ENCODE measurements at regions not wholly inside any gene's neighbourhood (a gene's known extent, or its start where the extent isn't known, plus 50 kb on each side); places are given as distances from the start of the nearest gene placed in this dataset.
"Not testable (repeated sequence)": the region's sequence is repeated elsewhere in the genome, so short reads cannot be mapped to it uniquely, and the experiment has no call there.

DNA sequence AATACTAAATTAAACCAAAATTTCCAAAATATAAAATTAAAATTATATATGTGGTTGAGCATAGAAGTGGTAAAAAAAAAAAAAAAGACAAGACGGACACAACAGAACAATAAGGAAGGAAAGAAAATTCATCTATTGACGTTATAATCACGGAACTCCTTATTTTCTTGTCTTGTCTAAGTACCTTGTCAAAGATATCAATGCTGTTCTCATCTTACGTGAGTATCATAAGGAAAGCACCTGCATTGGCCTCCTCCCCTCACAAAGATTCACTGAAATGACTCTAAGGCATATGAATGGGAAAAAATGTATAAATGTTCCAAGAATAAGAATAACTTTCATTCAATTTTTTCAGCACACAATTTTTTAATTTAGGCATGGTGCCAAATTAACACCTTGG is 135.4 kb downstream of the PPP1R3A start:
- DNase-seq (ENCODE audit: low read depth), result no peak

DNA sequence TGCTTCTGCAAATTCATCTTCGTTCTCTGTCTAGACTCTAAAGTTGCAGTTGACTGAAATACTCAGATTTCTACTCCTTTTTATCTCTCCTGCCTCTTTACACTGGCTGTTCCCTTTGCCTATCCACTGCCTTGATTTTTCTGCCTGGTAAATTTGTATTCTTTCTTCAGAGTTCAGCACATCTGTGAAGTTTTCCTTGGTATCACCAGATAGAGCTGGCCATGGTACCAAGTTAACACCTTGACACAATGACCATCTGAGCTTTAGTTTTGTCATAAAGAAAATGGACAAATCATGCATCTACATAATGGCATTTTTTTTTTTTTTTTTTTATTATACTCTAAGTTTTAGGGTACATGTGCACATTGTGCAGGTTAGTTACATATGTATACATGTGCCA is 143.0 kb downstream of the PPP1R3A start:
- no peak for DNase-seq (ENCODE audit: low read depth)

DNA sequence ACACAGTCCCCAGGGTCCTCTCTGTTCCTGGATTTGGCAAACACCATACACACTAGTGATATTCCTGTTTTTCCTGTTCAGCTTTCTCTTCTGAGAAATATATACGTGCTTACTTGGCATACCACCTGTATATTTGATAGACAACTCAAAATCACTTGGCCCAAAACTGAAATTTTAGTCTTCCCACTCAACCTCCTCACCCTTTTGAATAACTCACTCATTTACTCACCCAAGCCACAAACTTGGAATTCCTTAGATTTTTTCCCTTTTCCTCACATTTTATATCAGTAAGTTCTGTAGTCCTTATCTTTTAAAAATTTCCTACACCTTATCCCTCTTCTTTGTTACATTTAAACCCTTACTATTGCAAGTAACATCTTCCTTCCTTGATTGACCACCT is 143.4 kb downstream of the PPP1R3A start:
- DNase-seq (ENCODE audit: low read depth), result no peak

DNA sequence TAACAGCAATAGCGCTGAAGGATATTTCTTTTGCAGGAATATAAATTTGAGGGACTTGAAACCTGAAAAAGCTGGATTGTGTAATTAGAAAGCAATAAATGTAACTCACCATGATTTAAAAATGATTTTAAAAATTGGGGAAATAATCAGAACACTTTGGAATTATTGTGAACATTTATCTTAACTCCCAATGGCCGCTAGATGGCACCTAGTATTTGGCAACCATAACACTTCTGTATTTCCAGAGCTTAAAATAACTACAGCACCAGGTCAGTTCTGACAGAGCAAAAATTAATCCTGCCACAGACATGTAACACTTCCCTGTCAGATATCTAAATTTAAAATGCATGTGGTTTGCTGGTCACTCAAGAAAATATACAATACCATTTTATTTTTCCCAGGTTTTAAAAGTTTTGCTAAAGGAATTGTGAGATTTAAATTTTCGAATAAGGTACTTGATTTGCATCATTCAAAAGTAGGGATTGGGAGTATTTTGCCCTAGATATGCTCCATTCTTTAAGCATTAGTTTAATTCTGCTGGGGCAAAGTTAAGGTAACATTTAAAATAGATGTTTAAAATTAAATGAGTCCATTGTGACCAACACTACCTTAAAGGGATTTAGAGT is 144.5 kb downstream of the PPP1R3A start:
- DNase-seq (ENCODE audit: low read depth), result no peak

DNA sequence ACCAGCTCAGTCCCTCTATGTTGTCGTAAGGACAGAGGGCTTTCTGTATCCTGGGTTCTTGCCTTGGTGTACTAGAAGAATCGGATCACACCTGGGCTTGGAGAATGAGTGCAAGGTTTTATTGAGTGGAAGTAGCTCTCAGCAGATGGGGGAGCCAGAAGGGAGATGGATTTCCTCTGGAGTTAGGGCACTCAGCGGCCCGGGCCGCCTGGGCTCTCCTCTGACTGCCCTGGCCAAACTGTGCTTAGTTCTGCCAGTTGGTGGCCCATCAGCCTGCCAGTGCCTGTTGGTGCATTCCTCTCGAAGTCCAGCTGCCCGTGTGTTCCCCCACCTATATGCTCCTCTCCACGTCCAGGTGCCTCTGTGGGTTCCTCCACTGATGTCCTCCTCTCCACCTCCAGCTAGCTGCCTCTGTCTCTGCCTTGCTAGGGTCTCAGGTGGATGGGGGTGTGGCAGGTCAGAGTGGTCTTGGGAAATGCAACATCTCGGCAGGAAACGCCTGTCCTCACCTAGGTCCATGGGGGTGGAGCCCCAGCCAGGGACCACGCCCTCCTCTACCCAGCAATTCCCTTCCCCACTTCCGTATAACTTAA is 148.6 kb downstream of the PPP1R3A start:
- no peak for DNase-seq (ENCODE audit: low read depth)

DNA sequence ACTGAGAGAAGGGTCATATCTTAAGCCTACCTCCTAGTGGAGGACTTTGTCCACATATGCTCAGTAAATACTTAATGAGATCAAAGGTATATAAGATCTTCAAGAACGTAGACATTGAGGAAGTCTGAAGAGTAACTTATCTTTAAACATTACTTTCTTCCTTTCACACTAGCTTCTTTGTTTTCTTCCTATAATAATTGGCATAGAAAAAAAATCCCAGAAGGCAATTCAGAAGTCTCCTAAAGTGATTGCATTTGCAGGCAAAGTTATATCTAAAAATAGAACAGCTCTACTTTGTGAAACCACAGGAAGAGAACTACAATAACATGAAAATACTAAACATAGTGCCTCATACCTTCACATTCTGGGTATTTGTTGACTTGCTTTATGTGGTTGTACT is 150.4 kb downstream of the PPP1R3A start:
- DNase-seq (ENCODE audit: low read depth), result no peak

DNA sequence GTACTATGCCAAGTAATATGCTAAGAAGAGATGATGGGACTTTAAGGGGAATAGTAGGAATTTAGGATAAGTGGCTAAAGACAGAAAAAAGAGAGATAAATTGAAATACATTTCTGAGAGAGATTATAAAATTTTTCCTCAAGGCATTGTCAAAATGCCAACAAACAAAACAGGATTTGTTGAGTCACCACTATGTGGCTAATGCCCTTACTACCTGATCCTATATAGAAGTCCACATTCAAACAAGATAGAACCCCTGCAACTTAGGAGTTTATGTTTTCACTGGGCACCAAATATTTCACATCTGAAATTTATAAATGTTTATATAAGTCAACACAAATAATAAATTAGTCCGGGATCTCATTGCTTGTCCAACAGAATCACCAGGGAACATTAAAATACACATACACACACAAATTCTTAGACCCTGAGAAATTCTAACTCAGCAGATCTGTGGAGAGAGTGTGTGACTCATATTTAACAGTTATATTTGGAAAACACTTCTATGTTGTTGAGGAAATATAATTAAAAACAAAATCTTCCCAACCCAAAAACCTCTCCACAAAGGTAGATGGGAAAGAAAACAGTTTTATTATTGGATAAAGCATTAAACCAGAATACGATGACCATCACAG is 154.3 kb downstream of the PPP1R3A start:
- no peak for DNase-seq (ENCODE audit: low read depth)

DNA sequence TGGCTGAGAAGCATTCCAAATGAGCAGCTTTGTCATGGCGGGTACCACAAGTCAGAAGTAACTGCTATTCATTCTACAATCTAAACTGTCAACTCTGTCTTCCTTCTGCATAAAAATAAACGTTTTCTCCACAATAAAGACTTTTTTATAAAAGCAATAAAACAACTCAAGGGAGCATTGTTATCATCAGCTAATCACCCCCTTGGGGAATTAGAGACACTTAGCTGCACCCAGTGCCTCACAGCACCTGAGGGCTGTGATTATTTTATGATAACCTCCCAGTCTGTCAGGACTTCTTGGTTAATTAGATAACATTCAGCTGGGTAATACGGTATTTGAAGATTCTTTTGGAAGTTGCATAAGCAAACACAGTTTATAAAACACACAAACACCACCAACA is 155.6 kb downstream of the PPP1R3A start:
- no peak for DNase-seq (ENCODE audit: low read depth)

DNA sequence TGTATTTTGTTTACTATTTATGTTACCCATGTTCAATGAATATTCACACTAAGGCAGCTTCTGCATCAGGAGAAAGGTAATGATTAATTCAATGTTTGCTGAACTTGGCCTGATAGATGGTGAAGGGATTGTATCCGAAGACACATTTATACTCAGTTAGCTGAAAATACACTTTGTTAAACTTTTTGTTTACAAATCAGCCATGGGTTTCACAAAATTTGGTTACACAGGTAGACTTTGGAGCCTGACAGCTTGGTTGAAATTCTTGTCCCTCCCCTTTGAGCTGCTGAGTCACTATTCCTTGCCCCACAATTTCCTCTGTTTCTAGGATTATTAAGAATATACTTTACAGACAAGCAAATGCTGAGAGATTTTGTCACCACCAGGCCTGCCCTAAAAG is 162.6 kb downstream of the PPP1R3A start:
- DNase-seq (ENCODE audit: low read depth), result no peak

DNA sequence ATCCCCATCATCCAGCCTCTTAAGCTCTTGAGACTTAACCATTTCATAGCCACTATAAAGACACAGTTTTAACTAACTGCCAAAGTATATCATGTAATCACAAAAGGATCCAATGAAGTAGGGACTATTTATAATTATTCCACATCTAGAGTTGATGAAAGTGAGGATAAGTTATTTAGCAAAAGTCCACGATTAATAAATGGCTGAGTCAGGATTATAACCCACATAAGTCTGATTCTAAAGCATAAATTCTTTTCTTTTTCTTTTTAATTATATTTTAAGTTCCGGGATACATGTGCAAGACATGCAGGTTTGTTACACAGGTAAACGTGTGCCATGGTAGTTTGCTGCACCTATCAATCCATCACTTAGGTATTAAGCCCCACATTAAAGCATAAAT is 166.1 kb downstream of the PPP1R3A start:
- DNase-seq (ENCODE audit: low read depth), result no peak

DNA sequence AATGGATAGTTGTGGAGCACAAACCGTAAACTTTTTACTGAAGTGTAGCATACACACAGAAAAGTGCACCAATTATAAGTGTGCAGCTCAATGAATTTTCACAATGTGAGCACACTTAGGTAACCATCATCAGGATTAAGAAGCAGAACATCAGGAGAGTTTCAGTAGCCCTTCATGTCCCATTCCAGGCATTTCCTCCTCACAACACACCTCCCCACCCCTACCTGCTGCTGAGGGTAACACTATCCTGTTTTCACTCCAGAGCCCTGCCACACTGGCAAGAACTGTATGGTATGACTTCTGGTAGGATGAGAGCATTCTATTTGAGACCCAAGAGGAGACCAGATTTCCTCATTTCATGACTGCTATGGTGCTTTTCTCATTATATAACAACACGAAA is 166.5 kb downstream of the PPP1R3A start:
- no peak for DNase-seq (ENCODE audit: low read depth)

DNA sequence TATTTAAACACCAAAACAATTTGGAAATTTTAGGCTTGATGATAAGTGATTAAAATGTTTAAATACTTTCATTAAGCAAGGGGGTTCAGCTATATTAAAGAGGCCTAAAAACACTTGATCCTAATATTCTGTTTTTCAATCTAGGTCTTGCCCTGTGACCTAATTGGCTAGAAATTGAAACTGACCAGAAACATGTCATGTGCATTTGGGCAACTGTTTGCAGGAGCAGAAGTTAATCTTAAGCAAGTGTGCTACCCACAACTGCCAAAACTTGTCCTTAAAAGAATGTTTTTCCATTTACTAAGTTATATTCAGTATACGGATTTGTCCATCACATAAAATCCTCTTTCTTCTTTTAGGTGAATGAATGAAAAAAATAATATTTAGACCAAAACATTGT is 167.3 kb downstream of the PPP1R3A start:
- no peak for DNase-seq (ENCODE audit: low read depth)

DNA sequence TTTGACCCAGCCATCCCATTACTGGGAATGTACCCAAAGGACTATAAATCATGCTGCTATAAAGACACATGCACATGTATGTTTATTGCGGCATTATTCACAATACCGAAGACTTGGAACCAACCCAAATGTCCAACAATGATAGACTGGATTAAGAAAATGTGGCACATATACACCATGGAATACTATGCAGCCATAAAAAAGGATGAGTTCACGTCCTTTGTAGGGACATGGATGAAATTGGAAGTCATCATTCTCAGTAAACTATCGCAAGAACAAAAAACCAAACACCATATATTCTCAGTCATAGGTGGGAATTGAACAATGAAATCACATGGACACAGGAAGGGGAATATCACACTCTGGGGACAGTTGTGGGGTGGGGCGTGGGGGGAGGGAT is 170.4 kb downstream of the PPP1R3A start:
- DNase-seq (ENCODE audit: low read depth), result not testable (repeated sequence)

DNA sequence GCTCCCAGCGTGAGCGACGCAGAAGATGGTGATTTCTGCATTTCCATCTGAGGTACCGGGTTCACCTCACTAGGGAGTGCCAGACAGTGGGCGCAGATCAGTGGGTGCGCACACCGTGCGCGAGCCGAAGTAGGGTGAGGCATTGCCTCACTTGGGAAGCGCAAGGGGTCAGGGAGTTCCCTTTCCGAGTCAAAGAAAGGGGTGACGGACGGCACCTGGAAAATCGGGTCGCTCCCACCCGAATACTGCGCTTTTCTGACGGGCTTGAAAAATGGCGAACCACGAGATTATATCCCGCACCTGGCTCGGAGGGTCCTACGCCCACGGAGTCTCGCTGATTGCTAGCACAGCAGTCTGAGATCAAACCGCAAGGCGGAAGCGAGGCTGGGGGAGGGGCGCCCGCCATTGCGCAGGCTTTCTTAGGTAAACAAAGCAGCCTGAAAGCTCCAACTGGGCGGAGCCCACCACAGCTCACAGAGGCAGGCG is 175.8 kb downstream of the PPP1R3A start:
- DNase-seq (ENCODE audit: low read depth), result not testable (repeated sequence)

DNA sequence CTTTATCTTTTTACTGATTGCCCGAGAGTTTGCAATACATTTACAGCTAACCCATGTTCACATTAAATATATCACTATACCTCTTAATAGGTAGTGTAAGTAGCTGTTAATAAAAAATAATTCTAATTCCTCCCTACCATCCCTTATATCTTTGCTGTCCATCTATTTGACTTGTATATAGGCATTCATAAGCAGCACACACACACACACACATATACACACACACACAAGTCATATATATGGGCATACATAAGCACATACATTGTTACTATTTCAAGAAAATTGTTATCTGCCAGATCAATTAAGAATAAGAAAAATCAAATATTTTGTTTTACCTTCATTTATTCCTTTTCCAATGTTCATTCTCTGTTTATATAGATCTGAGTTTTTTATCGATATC is 176.4 kb downstream of the PPP1R3A start:
- DNase-seq (ENCODE audit: low read depth), result no peak

DNA sequence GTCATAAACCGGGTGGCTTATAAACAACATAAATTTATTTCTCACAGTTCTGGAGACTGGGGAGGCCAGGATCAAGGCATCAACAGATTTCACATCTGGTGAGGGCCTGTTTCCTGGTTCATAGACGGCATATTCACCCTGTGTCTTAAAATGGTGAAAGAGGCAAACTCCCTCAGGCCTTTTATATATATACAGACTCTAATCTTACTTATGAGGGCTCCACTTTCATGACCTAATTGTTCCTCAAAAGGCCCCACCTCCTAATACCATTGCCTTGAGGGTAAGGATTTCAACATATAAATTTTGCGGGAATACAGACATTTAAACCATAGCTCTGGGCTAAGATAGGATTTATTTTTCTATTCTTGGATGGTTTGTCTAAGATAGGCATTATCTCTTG is 187.2 kb downstream of the PPP1R3A start:
- no peak for DNase-seq (ENCODE audit: low read depth)

DNA sequence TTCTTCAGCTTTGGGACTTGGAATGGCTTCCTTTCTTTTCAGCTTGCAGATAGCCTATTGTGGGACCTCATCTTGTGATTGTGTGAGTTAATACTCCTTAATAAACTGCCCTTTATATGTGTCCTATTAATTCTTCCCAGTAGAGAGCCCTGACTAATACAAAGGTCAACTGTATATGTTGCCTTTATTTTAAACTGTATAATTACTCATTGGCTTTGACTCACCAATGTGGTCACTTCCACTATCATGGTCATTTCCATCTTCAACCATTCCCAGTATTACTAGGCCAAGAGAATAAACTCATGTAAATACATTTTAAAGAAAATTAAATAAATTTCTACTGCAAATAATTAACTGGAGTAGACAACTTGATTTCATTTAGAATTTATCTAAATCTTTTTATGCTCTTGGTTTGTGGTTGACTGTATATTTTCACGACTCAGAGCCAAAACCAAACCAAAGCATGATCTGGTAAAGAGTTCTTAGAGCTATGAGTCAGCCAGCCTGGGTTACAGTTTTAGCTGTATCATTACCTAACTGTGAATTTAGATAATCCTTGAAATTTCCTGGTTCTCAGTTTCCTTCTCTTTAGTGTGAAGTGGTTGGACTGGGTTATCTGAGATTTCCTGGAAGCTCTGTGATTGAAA is 188.4 kb downstream of the PPP1R3A start:
- no peak for DNase-seq (ENCODE audit: low read depth)

DNA sequence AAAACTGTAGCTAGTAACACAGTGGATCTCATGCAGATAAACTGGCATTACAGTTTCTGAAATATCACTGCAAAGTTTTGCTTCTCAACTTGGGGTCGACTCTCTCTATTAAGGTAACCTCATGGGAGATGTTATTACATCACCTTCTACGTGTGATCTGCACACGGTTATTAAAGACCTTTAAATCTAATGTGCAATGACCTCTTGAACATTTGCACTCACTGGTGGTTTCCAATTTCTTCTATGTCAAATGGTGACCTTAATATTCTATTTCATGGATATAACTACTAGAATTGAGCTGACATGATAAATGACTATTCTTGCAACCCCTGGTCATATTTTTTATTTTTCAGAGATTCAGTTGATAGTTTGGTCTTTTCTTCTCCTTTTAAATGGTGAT is 191.3 kb downstream of the PPP1R3A start:
- DNase-seq (ENCODE audit: low read depth), result no peak

DNA sequence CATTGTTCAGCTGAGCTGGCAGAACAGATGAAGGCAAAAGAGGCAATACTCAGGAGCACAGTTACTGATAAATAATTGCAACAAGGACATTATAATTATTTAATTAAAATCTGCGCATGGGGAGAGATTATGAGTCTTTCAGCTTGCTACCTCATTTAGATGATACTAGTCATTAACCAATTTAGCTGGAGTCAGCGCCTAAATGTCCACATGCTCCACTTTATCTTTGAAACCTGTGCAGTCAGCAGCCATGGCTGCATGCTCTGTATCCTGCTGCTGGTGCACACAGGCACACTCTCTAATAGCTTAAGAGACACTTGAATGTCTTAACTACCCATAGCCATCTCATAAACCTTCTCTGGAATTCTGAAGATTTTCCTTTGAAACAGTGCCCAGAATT is 196.8 kb downstream of the PPP1R3A start:
- no peak for DNase-seq (ENCODE audit: low read depth)

DNA sequence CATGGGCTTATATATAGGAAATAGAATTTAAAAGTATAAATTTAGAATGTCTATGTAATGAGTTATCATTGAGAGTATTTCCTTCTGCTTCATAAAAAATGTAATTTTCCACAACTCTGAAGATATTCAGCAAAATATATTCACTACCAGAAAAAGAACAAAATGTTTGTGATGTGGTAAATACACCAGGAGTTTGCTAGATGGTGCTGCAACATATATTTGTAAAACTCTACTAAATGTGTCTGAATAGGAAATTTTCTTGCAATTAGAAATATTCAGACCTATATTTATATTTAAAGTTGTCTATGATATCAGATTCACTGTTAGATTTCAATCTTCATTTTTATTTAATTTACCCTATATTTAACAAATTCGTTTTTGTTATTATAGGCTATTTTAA is 201.1 kb downstream of the PPP1R3A start:
- DNase-seq (ENCODE audit: low read depth), result no peak

DNA sequence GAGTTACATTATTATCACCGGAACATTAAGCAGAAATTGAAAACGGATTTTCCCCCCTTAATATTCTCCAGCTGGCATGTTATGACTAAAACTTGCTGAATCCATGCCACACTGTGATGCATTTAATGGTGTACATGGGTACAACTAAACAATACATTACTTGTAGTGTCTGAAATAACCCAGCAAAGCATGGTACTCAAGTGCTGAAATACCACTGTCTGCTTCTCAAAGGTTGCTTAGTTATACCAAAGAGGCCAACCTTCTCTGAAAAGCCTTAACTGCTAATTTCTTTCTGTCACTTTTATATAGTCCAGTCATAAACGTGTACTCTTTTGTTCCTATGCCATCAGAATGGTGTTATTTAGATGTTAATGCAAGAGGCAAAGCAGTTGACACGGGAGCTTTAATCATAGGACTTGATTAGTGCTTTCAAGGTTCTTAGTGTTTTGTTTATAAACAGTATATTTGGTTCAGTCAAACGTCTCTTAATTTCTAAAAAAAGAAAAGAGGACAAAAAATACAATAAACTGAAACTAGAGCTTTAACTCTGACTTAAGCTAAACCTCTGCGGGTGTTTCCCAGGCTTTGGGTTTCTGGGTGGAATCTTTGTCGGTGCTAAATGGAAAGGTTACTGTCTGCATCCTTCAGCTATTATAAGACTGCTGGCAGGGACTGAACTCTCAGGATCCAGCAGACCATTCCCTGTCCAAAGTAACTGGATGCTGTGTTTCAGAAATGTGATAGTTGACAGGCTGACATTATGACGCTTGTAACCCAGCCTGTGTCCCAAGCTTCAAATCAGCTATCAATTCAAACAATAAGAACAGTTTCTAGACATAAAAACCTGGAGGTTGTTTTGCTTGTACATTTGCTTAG is 202.6 kb downstream of the PPP1R3A start:
- DNase-seq (ENCODE audit: low read depth), result no peak

DNA sequence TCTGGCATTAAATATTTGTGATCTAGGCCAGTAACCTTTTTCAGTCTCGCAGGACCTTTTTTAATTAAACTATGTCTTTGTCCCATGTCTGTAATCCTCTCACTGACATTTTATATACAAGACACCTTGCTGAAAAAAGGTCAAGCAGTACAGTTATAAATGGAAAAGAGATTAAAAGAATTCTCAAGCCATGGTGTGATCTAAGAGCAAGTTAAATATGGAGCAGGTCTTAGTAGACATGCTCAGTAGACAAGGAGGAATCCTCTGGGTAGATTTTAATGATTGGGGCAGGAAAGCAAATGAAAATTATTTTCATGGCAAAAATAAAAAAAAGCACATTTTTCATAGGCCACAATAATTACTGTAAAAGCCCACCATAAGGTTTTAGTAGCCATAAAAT is 203.5 kb downstream of the PPP1R3A start:
- DNase-seq (ENCODE audit: low read depth), result no peak

Measured in stimulated activated CD8-positive, alpha-beta memory T cell treated with anti-CD3 and anti-CD28 coated beads, Interleukin-15, amount 100 ng/mL, for 1 hour (primary cell).